ENCODE measurements at regions not wholly inside any gene's neighbourhood (a gene's known extent, or its start where the extent isn't known, plus 50 kb on each side); places are given as distances from the start of the nearest gene placed in this dataset.

GRCh38 chr5:39561421-39561820, 136.6 kb upstream of the DAB2 start:
- intact Hi-C loops (cut with micrococcal nuclease; ENCODE audit: unreplicated experiment): no loop called here
- DNase-seq (ENCODE audit: low spot score): no peak
- no peaks in the 10 kb centered on the region for H3K36me3 ChIP-seq (ENCODE audit: insufficient read depth, low read length, poor library complexity, severe bottlenecking)
- H3K27ac ChIP-seq (ENCODE audit: low read depth, low read length, poor library complexity, severe bottlenecking): no peak overlapping the region
- H3K27me3 ChIP-seq (replicated peaks; ENCODE audit: insufficient read depth, low read depth, low read length, poor library complexity): no peaks in the 10 kb centered on the region
- no peaks in the 10 kb centered on the region for H3K4me1 ChIP-seq (ENCODE audit: insufficient read depth, low read length, poor library complexity, severe bottlenecking)
- no peak overlapping the region for H3K4me3 ChIP-seq (ENCODE audit: low read depth, low read length, poor library complexity, severe bottlenecking)
- POLR2A ChIA-PET (ENCODE audit: low non-redundant PET): no interaction called here
- no peak for TF ChIP-seq EZH2 (IDR thresholded peaks at IDR 0.05; ENCODE audit: borderline replicate concordance, low read depth, low read length, poor library complexity, severe bottlenecking)
- TF ChIP-seq, protein P1, sequence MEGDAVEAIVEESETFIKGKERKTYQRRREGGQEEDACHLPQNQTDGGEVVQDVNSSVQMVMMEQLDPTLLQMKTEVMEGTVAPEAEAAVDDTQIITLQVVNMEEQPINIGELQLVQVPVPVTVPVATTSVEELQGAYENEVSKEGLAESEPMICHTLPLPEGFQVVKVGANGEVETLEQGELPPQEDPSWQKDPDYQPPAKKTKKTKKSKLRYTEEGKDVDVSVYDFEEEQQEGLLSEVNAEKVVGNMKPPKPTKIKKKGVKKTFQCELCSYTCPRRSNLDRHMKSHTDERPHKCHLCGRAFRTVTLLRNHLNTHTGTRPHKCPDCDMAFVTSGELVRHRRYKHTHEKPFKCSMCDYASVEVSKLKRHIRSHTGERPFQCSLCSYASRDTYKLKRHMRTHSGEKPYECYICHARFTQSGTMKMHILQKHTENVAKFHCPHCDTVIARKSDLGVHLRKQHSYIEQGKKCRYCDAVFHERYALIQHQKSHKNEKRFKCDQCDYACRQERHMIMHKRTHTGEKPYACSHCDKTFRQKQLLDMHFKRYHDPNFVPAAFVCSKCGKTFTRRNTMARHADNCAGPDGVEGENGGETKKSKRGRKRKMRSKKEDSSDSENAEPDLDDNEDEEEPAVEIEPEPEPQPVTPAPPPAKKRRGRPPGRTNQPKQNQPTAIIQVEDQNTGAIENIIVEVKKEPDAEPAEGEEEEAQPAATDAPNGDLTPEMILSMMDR (conservative IDR thresholded peaks at IDR 0.05; ENCODE audit: low read depth, low read length): no peak
- CTCF ChIA-PET: no interaction called here
- no TSS peak for BruUV-seq (replicated peaks)
- H3K9me3 ChIP-seq (ENCODE audit: low read depth, low read length, poor library complexity, severe bottlenecking): no peaks in the 10 kb centered on the region

GRCh38 chr5:39560726-39561125, 135.9 kb upstream of the DAB2 start:
- Histone ChIP-seq H3K9me3 (ENCODE audit: low read depth, low read length, poor library complexity, severe bottlenecking) (no peaks in the 10 kb centered on the region), H3K4me3 (ENCODE audit: low read depth, low read length, poor library complexity, severe bottlenecking) (no peak overlapping the region), H3K36me3 (ENCODE audit: insufficient read depth, low read length, poor library complexity, severe bottlenecking) (no peaks in the 10 kb centered on the region), H3K27me3 (replicated peaks; ENCODE audit: insufficient read depth, low read depth, low read length, poor library complexity) (no peaks in the 10 kb centered on the region), H3K4me1 (ENCODE audit: insufficient read depth, low read length, poor library complexity, severe bottlenecking) (no peaks in the 10 kb centered on the region), H3K27ac (ENCODE audit: low read depth, low read length, poor library complexity, severe bottlenecking) (no peak overlapping the region)
- CTCF ChIA-PET: no interaction called here
- TF ChIP-seq, protein P1 (conservative IDR thresholded peaks at IDR 0.05; ENCODE audit: low read depth, low read length): no peak
- no peak for TF ChIP-seq EZH2 (IDR thresholded peaks at IDR 0.05; ENCODE audit: borderline replicate concordance, low read depth, low read length, poor library complexity, severe bottlenecking)
- POLR2A ChIA-PET (ENCODE audit: low non-redundant PET): no interaction called here
- no peak for DNase-seq (ENCODE audit: low spot score)
- intact Hi-C loops (cut with micrococcal nuclease; ENCODE audit: unreplicated experiment): no loop called here
- no TSS peak for BruUV-seq (replicated peaks)

GRCh38 chr5:39559923-39560322, 135.1 kb upstream of the DAB2 start:
- CTCF ChIA-PET: no interaction called here
- H3K27ac ChIP-seq (ENCODE audit: low read depth, low read length, poor library complexity, severe bottlenecking): no peak overlapping the region
- POLR2A ChIA-PET (ENCODE audit: low non-redundant PET): no interaction called here

More at GRCh38 chr5:39559923-39560322, 135.1 kb upstream of the DAB2 start:
- intact Hi-C loops (cut with micrococcal nuclease; ENCODE audit: unreplicated experiment): no loop called here
- Histone ChIP-seq H3K4me1 (ENCODE audit: insufficient read depth, low read length, poor library complexity, severe bottlenecking) (no peaks in the 10 kb centered on the region), H3K9me3 (ENCODE audit: low read depth, low read length, poor library complexity, severe bottlenecking) (no peaks in the 10 kb centered on the region), H3K36me3 (ENCODE audit: insufficient read depth, low read length, poor library complexity, severe bottlenecking) (no peaks in the 10 kb centered on the region), H3K4me3 (ENCODE audit: low read depth, low read length, poor library complexity, severe bottlenecking) (no peak overlapping the region), H3K27me3 (replicated peaks; ENCODE audit: insufficient read depth, low read depth, low read length, poor library complexity) (no peaks in the 10 kb centered on the region)
- no TSS peak for BruUV-seq (replicated peaks)
- TF ChIP-seq, protein P1 (conservative IDR thresholded peaks at IDR 0.05; ENCODE audit: low read depth, low read length): no peak
- TF ChIP-seq EZH2 (IDR thresholded peaks at IDR 0.05; ENCODE audit: borderline replicate concordance, low read depth, low read length, poor library complexity, severe bottlenecking): no peak
- DNase-seq (ENCODE audit: low spot score): no peak

Data from A673 (cell line).